ENCODE measurements at regions not wholly inside any gene's neighbourhood (a gene's known extent, or its start where the extent isn't known, plus 50 kb on each side); places are given as distances from the start of the nearest gene placed in this dataset.
"Not testable (repeated sequence)": the region's sequence is repeated elsewhere in the genome, so short reads cannot be mapped to it uniquely, and the experiment has no call there.

DNA sequence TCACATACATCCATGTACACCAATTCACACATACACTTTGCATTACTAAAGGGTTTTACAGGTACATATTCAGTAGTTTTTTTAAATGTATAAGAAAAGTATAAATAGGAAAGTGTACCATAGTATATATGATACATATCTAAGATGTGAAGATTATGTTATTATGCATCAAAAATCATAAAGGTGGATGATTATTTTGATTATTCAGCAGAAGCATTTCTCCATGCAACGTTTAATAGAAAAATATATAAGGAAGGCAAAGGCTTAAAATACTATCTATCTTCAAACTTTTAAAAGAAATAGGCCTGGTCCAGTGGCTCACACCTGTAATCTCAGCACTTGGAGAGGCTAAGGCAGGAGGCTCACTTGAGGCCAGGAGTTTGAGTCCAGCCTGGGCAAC is 133.5 kb upstream of the KLF3 start:
- POLR2A ChIA-PET = no interaction called here
- H3K27me3 Mint-ChIP-seq = no peaks in the 10 kb centered on the region
- TF ChIP-seq, protein P1, sequence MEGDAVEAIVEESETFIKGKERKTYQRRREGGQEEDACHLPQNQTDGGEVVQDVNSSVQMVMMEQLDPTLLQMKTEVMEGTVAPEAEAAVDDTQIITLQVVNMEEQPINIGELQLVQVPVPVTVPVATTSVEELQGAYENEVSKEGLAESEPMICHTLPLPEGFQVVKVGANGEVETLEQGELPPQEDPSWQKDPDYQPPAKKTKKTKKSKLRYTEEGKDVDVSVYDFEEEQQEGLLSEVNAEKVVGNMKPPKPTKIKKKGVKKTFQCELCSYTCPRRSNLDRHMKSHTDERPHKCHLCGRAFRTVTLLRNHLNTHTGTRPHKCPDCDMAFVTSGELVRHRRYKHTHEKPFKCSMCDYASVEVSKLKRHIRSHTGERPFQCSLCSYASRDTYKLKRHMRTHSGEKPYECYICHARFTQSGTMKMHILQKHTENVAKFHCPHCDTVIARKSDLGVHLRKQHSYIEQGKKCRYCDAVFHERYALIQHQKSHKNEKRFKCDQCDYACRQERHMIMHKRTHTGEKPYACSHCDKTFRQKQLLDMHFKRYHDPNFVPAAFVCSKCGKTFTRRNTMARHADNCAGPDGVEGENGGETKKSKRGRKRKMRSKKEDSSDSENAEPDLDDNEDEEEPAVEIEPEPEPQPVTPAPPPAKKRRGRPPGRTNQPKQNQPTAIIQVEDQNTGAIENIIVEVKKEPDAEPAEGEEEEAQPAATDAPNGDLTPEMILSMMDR (IDR thresholded peaks at IDR 0.05) = no peak
- H3K27ac Mint-ChIP-seq = no peak overlapping the region
- DNase-seq (no peak), ATAC-seq (no peak)
- CTCF ChIA-PET = interaction anchor here (1.5 kb wide), 1 partner anchor 351 kb away, joined by 5 read pairs; no protein-coding TSS in a partner anchor
- no peak overlapping the region for H3K4me3 Mint-ChIP-seq
- peaks cover 15% of the 10 kb centered on the region for H3K4me1 Mint-ChIP-seq (ENCODE audit: low read depth)
- H3K9me3 Mint-ChIP-seq = no peaks in the 10 kb centered on the region
- H3K36me3 Mint-ChIP-seq (ENCODE audit: low read depth) = no peaks in the 10 kb centered on the region
- intact Hi-C loops (cut with micrococcal nuclease) = no loop called here

DNA sequence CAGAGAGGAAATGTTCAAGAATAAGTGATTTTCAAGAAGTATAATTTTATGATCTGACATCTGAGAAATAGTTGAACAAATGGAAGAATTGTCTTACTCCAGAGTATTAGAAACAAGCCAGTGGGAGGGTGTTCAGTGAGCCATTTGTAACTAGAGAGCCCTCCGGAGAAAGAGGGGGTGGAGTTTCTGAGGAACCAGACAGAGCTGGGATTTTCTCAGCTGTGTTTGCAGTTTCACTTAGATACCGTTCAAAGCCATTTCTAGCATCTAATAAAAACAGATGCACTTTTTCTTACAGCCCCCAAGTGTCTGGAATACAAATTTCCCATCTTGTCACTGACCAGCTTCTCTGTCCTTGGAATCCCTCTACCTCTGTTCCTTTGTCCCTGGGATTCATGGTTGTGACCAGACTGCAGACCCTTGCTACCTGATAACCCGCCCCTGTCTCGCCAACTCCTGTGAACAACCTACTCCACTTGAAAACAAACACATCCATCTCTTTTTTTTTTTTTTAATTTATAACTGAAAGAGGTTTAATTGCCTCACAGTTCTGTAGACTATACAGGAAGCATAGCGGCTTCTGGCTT is 132.8 kb upstream of the KLF3 start:
- DNase-seq (no peak), ATAC-seq (no peak)
- H3K36me3 Mint-ChIP-seq (ENCODE audit: low read depth) = no peaks in the 10 kb centered on the region
- no peaks in the 10 kb centered on the region for H3K27me3 Mint-ChIP-seq
- peaks cover 15% of the 10 kb centered on the region for H3K4me1 Mint-ChIP-seq (ENCODE audit: low read depth)
- no peaks in the 10 kb centered on the region for H3K9me3 Mint-ChIP-seq
- H3K4me3 Mint-ChIP-seq = no peak overlapping the region
- ChIA-PET CTCF (interaction anchor here (1.5 kb wide), 1 partner anchor 352 kb away, joined by 5 read pairs; no protein-coding TSS in a partner anchor), POLR2A (interaction anchor here (1.1 kb wide), 1 partner anchor 21 kb away, joined by 3 read pairs; no protein-coding TSS in a partner anchor)
- peak overlapping the region; percentile 23 for H3K27ac Mint-ChIP-seq
- intact Hi-C loops (cut with micrococcal nuclease) = no loop called here
- TF ChIP-seq, protein P1 (IDR thresholded peaks at IDR 0.05) = no peak

DNA sequence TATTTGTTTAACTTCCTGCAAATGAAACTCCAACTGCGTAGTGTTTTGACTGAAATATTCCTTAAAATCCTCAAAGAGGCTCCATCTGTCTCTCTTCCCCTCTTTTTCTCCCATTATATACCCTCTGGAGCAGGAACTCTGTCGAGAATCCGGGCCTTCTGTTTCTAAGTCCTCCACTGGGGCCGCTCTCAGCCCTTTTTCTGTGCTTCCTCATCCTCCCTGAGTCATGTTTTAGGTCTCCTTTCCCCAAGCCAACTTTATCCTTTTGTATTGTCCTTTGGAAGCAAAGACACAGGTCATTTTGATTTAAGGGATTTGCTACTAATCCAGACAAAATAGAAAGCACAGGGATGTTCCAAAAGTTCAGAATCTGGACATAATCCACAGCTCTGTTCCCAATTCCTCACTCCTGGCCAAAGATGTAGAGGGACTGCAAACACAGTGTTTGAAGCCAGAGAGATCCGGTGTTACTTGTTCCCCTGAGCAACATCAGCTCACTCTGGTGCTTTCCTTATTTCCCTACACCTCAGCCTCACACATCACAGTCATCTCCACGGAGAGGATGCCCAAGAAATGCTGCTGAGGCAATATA is 131.0 kb upstream of the KLF3 start:
- H3K27me3 Mint-ChIP-seq = no peaks in the 10 kb centered on the region
- DNase-seq (no peak), ATAC-seq (no peak)
- H3K4me1 Mint-ChIP-seq (ENCODE audit: low read depth) = peaks cover 15% of the 10 kb centered on the region
- POLR2A ChIA-PET = no interaction called here
- no peaks in the 10 kb centered on the region for H3K9me3 Mint-ChIP-seq
- TF ChIP-seq, protein P1 (IDR thresholded peaks at IDR 0.05) = no peak
- intact Hi-C loops (cut with micrococcal nuclease) = no loop called here
- no peak overlapping the region for H3K4me3 Mint-ChIP-seq
- CTCF ChIA-PET = no interaction called here
- H3K27ac Mint-ChIP-seq = no peak overlapping the region
- H3K36me3 Mint-ChIP-seq (ENCODE audit: low read depth) = no peaks in the 10 kb centered on the region

DNA sequence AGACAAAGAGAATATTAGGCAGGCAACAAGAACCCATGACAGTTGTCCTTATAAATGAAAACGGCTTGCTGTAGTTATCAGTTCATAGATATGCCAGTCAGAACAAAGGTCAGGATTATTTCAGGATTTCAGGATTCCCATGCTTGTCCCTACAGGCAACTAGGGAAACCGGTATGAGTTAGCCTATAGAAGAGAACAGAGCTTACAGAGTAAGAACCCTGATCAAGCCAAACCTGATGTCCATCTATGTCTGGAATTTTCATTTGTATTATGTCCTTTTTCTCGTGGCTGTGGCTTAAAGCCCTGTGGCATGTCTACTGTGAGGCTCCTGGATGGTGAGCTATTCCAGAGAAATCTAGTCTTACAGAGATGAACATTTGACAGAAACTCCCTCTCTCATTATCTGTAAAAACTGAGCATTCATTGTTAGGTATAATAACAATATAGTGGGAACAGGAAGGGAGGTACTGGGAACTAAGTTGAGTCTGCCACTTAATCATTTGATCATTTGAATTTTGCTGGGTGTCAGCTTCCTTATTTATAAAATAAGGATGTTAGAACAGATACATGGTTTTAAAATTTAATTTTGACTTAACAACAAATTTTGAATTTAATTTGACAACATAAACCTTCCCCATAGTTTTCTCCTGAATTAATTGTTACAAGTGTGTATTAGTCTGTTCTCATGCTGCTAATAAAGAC is 129.5 kb upstream of the KLF3 start:
- POLR2A ChIA-PET = no interaction called here
- Mint-ChIP-seq H3K27me3 (no peaks in the 10 kb centered on the region), H3K9me3 (no peaks in the 10 kb centered on the region), H3K4me1 (ENCODE audit: low read depth) (peaks cover 10% of the 10 kb centered on the region), H3K4me3 (no peak overlapping the region), H3K36me3 (ENCODE audit: low read depth) (no peaks in the 10 kb centered on the region), H3K27ac (no peak overlapping the region)
- intact Hi-C loops (cut with micrococcal nuclease) = no loop called here
- DNase-seq (no peak), ATAC-seq (no peak)
- CTCF ChIA-PET = interaction anchor here (0.7 kb wide), 1 partner anchor 225 kb away, joined by 3 read pairs; no protein-coding TSS in a partner anchor
- TF ChIP-seq, protein P1 (IDR thresholded peaks at IDR 0.05) = no peak

DNA sequence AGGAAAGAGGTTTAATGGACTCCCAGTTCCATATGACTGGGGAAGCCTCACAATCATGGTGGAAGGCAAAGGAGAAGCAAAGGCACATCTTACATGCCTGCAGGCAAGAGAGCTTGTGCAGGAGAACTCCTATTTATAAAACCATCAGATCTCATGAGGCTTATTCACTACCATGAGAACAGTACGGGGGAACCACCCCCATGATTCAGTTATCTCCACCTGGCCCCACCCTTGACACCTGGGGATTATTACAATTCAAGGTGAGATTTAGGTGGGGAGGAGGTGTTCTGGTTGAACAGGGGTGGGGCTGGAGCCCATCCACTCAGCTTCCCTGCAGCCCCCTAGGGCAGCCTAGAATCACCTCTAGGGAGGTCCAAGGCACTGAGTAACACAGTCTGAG is 128.9 kb upstream of the KLF3 start:
- H3K9me3 Mint-ChIP-seq; POLR2A ChIA-PET; intact Hi-C loops (cut with micrococcal nuclease); DNase-seq; CTCF ChIA-PET; H3K4me1 Mint-ChIP-seq (ENCODE audit: low read depth); H3K27ac Mint-ChIP-seq; H3K4me3 Mint-ChIP-seq; H3K27me3 Mint-ChIP-seq; H3K36me3 Mint-ChIP-seq (ENCODE audit: low read depth); ATAC-seq: not testable (repeated sequence)

Measured in activated CD8-positive, alpha-beta T cell treated with anti-CD3 and anti-CD28 coated beads for 36 hours (primary cell).